Naive thymus-derived CD8-positive, alpha-beta T cell (primary cell): ENCODE measurements at regions not wholly inside any gene's neighbourhood (a gene's known extent, or its start where the extent isn't known, plus 50 kb on each side); places are given as distances from the start of the nearest gene placed in this dataset.

Experiments
- ATAC-seq, 2 donors: fragments of 150-1000 bp; cut with Tn5 transposase in 1 of 2; sonication (Bioruptor Pico), chemical (Tn5 transposase) in 1 of 2; 1 replicate in 1 of 2; 2 replicates in 1 of 2; pipeline ENCODE4 v1.10.0; 2021; ENCODE audit warnings: mild to moderate bottlenecking in 2 of 2, moderate library complexity in 2 of 2
- POLR2A ChIA-PET: fragments of 350-600 bp; sonication (Branson Sonifier 250); formaldehyde crosslinking; loops from one replicate; lab custom pipeline; 2021; ENCODE audit warnings: antibody characterized with exemption; lab: Charles Lee
- DNase-seq, 10 donors: peaks; one replicate each; pipeline versions ENCODE4 v3.0.0 to v3.0.0-alpha.2; 2020 to 2022
- H3K27ac Mint-ChIP-seq, 10 donors: one replicate each; pipeline ENCODE4 v1.8.0; 2020 to 2022; ENCODE audit warnings: mild to moderate bottlenecking in 10 of 10, mixed read lengths in 10 of 10, moderate library complexity in 4 of 10, inconsistent platforms in 1 of 10
- H3K27me3 Mint-ChIP-seq, 5 donors: one replicate each; pipeline ENCODE4 v1.8.0; 2021 to 2022; ENCODE audit warnings: mixed read lengths in 5 of 5
- H3K36me3 Mint-ChIP-seq, 3 donors: one replicate each; pipeline ENCODE4 v1.8.0; 2020 to 2022; ENCODE audit warnings: mixed read lengths in 3 of 3, mild to moderate bottlenecking in 2 of 3, inconsistent platforms in 1 of 3
- H3K4me1 Mint-ChIP-seq, 4 donors: one replicate each; pipeline ENCODE4 v1.8.0; 2021 to 2022; ENCODE audit warnings: mixed read lengths in 4 of 4
- H3K4me3 Mint-ChIP-seq, 10 donors: one replicate each; pipeline ENCODE4 v1.8.0; 2020 to 2022; ENCODE audit warnings: mild to moderate bottlenecking in 10 of 10, mixed read lengths in 10 of 10, moderate library complexity in 6 of 10, inconsistent platforms in 1 of 10
- H3K9me3 Mint-ChIP-seq, 9 donors: one replicate each; pipeline ENCODE4 v1.8.0; 2020 to 2022; ENCODE audit warnings: mixed read lengths in 9 of 9, mild to moderate bottlenecking in 3 of 9, inconsistent platforms in 1 of 9, moderate library complexity in 1 of 9

- Mint-ChIP-seq H3K36me3 (no peaks in the 10 kb centered on the region), H3K4me1 (no peaks in the 10 kb centered on the region), H3K4me3 (no peak overlapping the region), H3K9me3 (peaks cover 0 to 17% (median 5%) of the 10 kb centered on the region in 9 donors), H3K27me3 (no peaks in the 10 kb centered on the region), H3K27ac (no peak overlapping the region)
- ATAC-seq: no peak
- DNase-seq: no peak
- POLR2A ChIA-PET: no interaction called here
These were observed 269.7 kb upstream of the SORCS1 start for GRCh38 chr10:107434201-107434600.

DNA sequence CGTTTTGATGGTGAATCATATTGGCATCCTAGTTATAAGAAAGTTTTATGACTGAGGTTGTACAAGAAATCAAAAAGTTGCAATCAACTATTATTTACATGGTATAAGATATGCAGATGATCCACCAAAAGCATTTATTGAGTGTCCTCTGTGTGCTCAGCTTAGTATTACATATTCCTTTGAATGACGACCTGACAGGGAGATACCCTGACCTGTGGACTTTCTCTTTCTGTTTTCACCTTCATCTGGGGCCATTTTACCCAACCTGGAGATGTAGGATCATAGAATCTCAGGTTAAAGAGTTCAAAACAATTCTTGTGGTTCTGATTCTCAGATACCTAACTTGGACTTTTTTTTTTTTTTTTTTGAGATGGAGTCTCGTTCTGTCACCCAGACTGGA lies 269.1 kb upstream of the SORCS1 start:
- Mint-ChIP-seq H3K36me3 (no peaks in the 10 kb centered on the region), H3K4me3 (no peak overlapping the region), H3K9me3 (peaks cover 0 to 17% (median 5%) of the 10 kb centered on the region in 9 donors), H3K4me1 (no peaks in the 10 kb centered on the region), H3K27me3 (no peaks in the 10 kb centered on the region), H3K27ac (no peak overlapping the region)
- POLR2A ChIA-PET: no interaction called here
- ATAC-seq (no peak), DNase-seq (no peak)

DNA sequence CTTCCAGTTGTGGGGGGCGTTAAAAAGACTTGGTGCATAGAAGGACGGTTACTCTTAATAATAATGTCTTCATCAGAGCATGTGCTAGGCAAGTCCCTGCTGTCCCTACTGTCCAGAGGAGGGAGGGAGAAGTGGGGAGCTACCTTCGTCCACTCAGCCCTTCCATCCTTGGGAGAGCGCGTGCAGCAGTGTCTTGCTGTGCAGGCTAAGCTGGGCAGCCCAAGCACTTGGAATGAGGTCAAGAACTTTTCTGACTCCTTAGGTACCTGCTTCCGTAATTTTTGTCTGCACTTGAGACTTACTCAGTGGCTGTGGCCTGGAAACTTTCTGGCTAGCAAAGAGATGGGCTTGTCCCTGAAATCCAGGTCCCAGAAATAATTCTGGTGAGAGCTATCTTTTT lies 265.9 kb upstream of the SORCS1 start:
- Mint-ChIP-seq H3K27me3 (no peaks in the 10 kb centered on the region), H3K9me3 (peaks cover 0 to 13% (median 3%) of the 10 kb centered on the region in 9 donors), H3K4me3 (no peak overlapping the region), H3K27ac (no peak overlapping the region), H3K4me1 (no peaks in the 10 kb centered on the region), H3K36me3 (no peaks in the 10 kb centered on the region)
- DNase-seq (no peak), ATAC-seq (no peak)
- POLR2A ChIA-PET: no interaction called here

DNA sequence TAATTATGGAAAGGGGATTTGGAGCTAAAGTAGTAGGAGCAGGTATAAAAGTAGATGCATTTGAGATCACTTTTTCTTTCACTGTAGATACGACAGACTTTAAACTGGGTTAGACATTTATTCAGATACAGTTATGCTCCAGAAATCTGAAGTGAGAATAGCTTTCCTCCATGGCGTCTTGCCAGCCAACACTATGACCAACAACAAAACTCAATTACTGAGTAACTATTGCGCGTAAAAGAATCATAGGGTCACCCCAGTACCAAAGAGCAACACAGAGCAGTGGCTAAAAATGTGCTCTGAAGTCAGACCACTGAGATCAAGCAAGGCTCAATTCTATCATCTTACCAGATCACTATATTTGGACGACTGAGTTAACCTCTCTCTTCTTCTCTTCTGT lies 262.5 kb upstream of the SORCS1 start:
- Mint-ChIP-seq H3K4me1 (no peaks in the 10 kb centered on the region), H3K36me3 (no peaks in the 10 kb centered on the region), H3K27ac (no peak overlapping the region), H3K9me3 (peaks cover 0 to 11% (median 6%) of the 10 kb centered on the region in 9 donors), H3K4me3 (no peak overlapping the region), H3K27me3 (no peaks in the 10 kb centered on the region)
- no peak for ATAC-seq
- no peak for DNase-seq
- POLR2A ChIA-PET: no interaction called here

GRCh38 chr10:107425931-107426553 lies 261.5 kb upstream of the SORCS1 start:
- ATAC-seq (no peak), DNase-seq (no peak)
- H3K27me3 Mint-ChIP-seq: no peaks in the 10 kb centered on the region
- no peaks in the 10 kb centered on the region for H3K36me3 Mint-ChIP-seq
- POLR2A ChIA-PET: no interaction called here
- peaks cover 0 to 11% (median 6%) of the 10 kb centered on the region in 9 donors for H3K9me3 Mint-ChIP-seq
- H3K4me3 Mint-ChIP-seq: no peak overlapping the region
- H3K4me1 Mint-ChIP-seq: no peaks in the 10 kb centered on the region
- H3K27ac Mint-ChIP-seq: no peak overlapping the region

DNA sequence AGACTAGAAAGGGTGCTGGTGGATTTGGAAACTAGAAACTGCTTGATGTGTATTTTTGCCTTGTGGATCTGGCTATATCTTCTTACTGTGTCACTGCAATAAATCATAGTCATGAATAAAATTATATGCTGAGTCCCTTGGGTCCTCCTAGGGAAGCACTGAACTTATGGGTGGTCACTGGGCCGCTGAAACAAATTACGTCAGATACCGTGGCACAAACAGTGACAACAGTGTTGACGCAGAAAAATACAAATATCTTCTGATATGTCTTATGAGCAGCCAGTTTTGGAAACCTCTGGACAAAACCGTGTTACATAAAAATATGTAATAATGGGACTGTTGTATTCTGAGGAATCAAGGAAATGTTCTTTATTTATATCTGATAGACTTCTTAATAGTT lies 260.1 kb upstream of the SORCS1 start:
- H3K36me3 Mint-ChIP-seq: no peaks in the 10 kb centered on the region
- H3K4me1 Mint-ChIP-seq: no peaks in the 10 kb centered on the region
- no peak overlapping the region for H3K27ac Mint-ChIP-seq
- H3K4me3 Mint-ChIP-seq: no peak overlapping the region
- peaks cover 0 to 18% (median 6%) of the 10 kb centered on the region in 9 donors for H3K9me3 Mint-ChIP-seq
- no peaks in the 10 kb centered on the region for H3K27me3 Mint-ChIP-seq
- POLR2A ChIA-PET: no interaction called here
- no peak for DNase-seq
- no peak for ATAC-seq

DNA sequence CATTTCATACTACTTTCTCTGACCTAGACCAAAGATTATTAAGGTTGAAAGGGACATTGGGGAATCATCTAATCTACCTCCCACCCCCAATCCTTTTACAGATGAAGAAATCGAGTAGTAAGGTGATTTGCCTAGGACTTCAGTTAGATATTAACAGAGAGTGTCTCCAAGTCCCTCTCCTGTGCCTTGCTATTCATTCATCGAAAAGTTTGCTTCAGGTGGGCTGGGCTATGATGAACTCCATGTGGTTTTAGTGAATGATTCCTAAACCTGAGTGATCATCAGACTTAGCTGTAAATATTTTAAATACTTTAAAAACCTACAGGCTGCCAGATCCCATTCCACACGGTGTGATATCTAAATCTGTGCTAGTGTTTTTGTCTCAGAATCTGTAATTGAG lies 259.4 kb upstream of the SORCS1 start:
- DNase-seq: no peak
- Mint-ChIP-seq H3K36me3 (no peaks in the 10 kb centered on the region), H3K27me3 (no peaks in the 10 kb centered on the region), H3K4me3 (no peak overlapping the region), H3K4me1 (no peaks in the 10 kb centered on the region), H3K27ac (no peak overlapping the region), H3K9me3 (peaks cover 0 to 18% (median 6%) of the 10 kb centered on the region in 9 donors)
- POLR2A ChIA-PET: no interaction called here
- no peak for ATAC-seq

- POLR2A ChIA-PET: no interaction called here
- DNase-seq (no peak), ATAC-seq (no peak)
- Mint-ChIP-seq H3K4me3 (no peak overlapping the region), H3K9me3 (peaks cover 0 to 18% (median 6%) of the 10 kb centered on the region in 9 donors), H3K36me3 (no peaks in the 10 kb centered on the region), H3K4me1 (no peaks in the 10 kb centered on the region), H3K27ac (no peak overlapping the region), H3K27me3 (no peaks in the 10 kb centered on the region)
These were observed 258.2 kb upstream of the SORCS1 start for GRCh38 chr10:107422681-107423080.

- POLR2A ChIA-PET: no interaction called here
- Mint-ChIP-seq H3K27ac (no peak overlapping the region), H3K4me1 (no peaks in the 10 kb centered on the region), H3K36me3 (no peaks in the 10 kb centered on the region), H3K4me3 (no peak overlapping the region), H3K9me3 (peaks cover 0 to 29% (median 2%) of the 10 kb centered on the region in 9 donors), H3K27me3 (no peaks in the 10 kb centered on the region)
- no peak for ATAC-seq
- no peak for DNase-seq
These were observed 255.7 kb upstream of the SORCS1 start for GRCh38 chr10:107420196-107420595.

DNA sequence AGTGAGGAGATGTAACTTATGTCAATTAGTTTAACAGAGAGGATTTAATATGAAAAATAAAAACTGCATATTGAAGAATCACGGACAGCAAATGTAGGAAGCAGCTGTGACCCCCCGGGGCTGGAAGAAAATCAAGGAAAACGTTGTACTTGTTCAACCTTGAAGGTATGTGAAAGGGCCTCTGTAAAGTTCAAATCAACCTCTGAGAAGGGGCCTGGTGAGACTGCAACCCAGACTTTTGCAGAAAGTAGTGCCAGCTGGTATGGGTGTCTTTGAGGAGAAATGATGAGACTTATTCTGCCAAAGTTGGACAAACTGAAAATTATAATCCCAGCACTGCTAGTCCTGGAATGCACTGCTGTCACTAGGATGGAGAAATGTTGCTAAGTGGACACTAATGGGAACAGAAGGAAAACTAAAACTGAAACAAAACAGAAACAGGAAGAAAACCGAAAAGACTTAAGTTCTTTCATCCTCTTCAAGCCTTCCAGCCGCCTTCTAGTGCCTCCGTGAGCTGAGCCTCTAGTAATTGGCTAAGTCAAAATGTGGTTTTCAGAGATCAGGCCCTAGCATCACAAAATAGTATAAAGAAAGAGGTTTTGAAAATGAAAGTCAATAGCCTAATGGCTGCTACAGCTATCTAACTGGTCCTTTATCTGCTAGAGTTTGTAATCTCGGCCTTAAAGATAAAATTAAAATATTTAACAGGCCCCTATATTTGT lies 253.7 kb upstream of the SORCS1 start:
- DNase-seq (no peak), ATAC-seq (no peak)
- Mint-ChIP-seq H3K9me3 (peaks cover 0 to 30% (median 7%) of the 10 kb centered on the region in 9 donors), H3K36me3 (no peaks in the 10 kb centered on the region), H3K4me1 (no peaks in the 10 kb centered on the region), H3K27ac (no peak overlapping the region), H3K27me3 (no peaks in the 10 kb centered on the region), H3K4me3 (no peak overlapping the region)
- POLR2A ChIA-PET: no interaction called here

GRCh38 chr10:107417446-107417845 lies 252.9 kb upstream of the SORCS1 start:
- no peak for DNase-seq
- POLR2A ChIA-PET: no interaction called here
- no peaks in the 10 kb centered on the region for H3K36me3 Mint-ChIP-seq

GRCh38 chr10:107415446-107415845 lies 250.9 kb upstream of the SORCS1 start:
- Mint-ChIP-seq H3K9me3 (peaks cover 0 to 23% (median 11%) of the 10 kb centered on the region in 9 donors), H3K4me3 (no peak overlapping the region), H3K27ac (no peak overlapping the region), H3K27me3 (no peaks in the 10 kb centered on the region), H3K36me3 (peaks cover 0 to under 1% (median 0%) of the 10 kb centered on the region in 3 donors), H3K4me1 (no peaks in the 10 kb centered on the region)
- POLR2A ChIA-PET: no interaction called here
- ATAC-seq: no peak
- DNase-seq: no peak

More at GRCh38 chr10:107417446-107417845, 252.9 kb upstream of the SORCS1 start:
- Mint-ChIP-seq H3K27ac (no peak overlapping the region), H3K4me1 (no peaks in the 10 kb centered on the region), H3K4me3 (no peak overlapping the region), H3K9me3 (peaks cover 0 to 22% (median 7%) of the 10 kb centered on the region in 9 donors), H3K27me3 (no peaks in the 10 kb centered on the region)
- ATAC-seq: no peak

- POLR2A ChIA-PET: no interaction called here
- Mint-ChIP-seq H3K9me3 (peaks cover 0 to 33% (median 11%) of the 10 kb centered on the region in 9 donors), H3K4me3 (no peak overlapping the region), H3K27me3 (no peaks in the 10 kb centered on the region), H3K27ac (no peak overlapping the region), H3K36me3 (peaks cover 0 to 7% (median 0%) of the 10 kb centered on the region in 3 donors), H3K4me1 (no peaks in the 10 kb centered on the region)
- DNase-seq: no peak
- ATAC-seq: no peak
These were observed 249.5 kb upstream of the SORCS1 start for GRCh38 chr10:107413971-107414370.
